Activated CD4-positive, alpha-beta T cell treated with anti-CD3 and anti-CD28 coated beads for 4 hours (primary cell): ENCODE measurements at regions not wholly inside any gene's neighbourhood (a gene's known extent, or its start where the extent isn't known, plus 50 kb on each side); places are given as distances from the start of the nearest gene placed in this dataset.

Experiments used
- DNase-seq, 2 donors: peaks; one replicate each; pipeline ENCODE4 v3.0.0-alpha.2; 2020

DNA sequence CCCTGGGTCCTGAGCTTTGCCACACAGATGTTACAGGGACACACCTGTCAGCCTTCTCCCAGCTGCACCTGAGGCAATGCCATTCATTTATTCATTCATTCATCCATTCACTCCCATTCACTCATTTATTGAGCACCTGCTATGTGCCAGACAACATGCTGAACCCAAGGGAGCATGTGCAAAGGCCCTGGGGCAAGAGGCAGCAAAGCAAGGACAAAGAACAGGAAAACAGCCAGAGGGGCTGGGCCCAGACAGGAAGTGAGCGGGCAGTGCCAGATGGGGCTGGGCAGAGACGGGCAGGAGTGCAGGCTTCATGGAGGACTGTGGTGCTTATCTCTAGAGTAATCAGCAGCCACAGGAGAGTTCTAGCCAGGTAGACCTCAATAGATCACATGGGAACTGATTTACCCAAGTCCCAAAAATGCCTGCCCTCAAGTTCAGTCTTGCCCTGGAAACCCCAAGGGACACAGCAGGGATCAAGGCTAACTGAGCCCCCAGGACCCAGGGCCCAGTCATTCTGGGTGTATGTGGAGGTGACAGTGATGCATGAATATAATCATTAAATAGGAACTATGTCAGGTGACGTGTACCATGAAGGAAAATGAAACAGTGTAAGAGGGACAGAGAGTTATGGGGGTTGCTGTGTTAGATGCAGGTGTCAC lies 530.3 kb downstream of the MATN1 start:
- no peak for DNase-seq

DNA sequence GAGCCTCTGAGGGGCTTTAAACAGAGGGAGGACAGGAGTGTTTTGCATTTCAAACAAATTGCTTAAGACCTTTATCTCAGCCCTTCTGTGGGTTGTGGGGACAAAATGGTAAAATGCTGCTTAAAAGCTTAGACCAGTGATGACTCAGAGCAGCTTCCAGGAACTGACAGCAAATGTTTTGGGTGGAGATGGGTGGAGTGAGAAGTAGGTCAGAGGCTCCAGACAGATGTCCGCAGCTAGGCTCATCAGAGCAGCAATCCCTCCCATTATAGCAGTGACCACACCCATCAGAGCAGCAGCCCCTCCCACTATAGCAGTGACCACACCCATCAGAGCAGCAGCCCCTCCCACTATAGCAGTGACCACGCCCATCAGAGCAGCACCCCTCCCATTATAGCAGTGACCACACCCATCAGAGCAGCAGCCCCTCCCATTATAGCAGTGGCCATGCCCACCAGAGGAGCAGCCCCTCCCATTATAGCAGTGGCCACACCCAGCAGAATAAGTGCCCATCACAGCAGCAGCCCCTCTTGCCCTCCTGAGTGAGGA lies 532.2 kb downstream of the MATN1 start:
- DNase-seq = peak in 1 of 2 donors; percentile 15

DNA sequence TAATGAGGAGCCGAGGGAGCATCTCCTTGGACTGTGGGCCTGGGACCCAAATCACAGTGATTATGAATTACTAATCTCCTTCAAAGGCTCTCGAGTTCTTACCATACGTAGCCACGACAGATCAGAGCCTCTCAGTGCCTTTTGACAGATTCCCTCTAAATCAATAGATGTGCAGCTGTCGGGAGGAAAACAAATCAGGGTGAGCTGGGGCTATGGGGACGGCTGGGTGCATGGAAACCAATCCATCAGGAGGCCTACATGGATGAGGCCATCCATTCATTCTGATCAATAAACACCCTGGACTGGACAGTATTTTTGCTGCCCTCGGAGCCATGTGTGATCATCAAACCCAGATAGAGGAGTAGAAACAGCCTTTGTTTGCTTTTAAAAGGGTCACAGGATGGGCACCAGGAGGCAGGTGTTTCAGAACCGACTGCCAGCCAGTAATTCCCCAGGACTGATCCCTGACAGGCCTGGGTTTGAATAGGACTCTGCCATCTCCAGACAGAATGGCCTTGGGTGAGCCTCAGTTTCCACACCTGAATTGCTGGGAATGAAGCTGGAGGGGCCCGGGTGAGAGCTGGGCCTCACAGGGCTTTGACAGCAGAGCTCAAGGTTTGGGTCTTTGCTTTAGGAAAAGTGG lies 532.8 kb downstream of the MATN1 start:
- no peak for DNase-seq

DNA sequence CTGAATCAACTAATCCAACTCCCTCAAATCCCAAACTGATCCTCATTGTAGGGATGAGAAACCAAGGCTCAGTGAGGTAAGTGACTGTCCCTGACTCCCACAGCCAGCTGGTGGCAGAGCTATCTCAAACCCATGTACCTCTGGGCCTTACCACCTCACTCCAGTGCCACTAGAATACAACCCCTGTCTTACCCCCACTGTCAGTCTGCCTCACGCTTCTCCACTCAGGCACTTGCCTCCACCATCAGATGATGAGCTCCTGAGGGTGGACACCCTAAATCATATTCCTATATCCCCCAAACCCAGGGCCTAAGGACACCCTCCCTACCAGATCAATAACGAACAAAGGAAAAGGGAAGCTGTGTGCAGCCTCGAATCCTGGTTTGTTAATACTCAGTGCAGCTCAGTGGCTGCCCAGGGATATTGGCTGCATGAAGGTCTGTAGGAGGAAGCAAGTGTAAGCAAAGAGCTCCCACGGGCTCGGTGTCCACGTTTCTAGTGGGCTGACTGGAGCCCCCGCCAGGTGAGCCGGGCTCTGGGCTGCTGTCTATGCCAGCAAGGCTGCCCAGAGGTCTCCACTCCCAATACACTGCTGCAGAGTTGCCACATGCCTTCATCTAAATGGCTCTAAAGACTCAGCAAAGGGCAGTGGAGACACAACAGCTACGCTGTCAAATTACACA lies 533.4 kb downstream of the MATN1 start:
- DNase-seq = no peak

- no peak for DNase-seq
These were observed 534.4 kb downstream of the MATN1 start for GRCh38 chr1:30188999-30189398.

- DNase-seq = no peak
These were observed 535.1 kb downstream of the MATN1 start for GRCh38 chr1:30188329-30188728.

DNA sequence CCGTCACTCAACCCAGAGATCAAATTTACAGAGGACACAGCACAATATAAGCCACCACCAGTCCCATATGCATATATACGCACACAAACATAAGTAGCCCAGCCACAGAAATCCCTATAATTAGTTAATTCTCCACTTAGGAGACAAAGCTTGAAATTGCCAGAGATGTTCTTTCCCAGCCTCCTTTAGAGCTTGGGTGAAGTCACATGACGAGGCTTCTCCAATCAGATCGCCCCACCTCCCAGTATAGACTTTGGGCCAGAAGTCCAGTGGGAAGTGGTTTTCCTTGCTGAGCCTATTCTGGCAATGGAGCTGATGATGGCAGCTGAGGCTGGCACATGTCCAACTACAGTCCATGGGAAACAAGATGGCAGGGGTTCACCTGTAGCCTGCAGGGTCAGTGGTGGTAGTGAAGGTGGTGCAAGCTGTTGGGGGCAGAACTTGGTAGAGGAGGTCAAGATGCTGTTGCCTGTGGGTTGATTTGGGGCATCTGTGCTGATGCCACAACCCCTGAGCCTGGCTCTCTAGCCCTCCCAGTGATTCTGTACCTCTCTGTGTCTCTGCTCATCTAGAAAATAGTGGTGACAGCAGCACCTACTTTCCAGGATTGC lies 535.9 kb downstream of the MATN1 start:
- DNase-seq = no peak

DNA sequence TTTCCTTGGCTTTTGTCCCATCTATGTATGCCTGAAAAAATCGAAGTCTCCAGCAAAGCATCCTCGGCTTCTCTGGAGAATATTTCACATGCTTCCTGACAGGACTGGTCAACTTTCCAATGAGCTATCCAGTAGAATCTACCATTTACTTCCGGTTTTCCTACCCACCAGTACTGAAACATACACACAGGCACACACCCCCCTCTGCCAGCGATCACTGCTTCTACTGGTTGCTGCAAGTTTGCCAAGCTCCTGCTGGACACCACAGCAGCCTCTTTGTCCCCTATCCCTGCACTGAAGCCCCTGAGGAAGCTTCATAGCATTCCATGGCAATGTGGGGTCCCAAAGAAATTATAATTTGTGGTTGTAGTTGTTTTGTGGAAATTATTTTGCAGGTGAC lies 536.8 kb downstream of the MATN1 start:
- no peak for DNase-seq

DNA sequence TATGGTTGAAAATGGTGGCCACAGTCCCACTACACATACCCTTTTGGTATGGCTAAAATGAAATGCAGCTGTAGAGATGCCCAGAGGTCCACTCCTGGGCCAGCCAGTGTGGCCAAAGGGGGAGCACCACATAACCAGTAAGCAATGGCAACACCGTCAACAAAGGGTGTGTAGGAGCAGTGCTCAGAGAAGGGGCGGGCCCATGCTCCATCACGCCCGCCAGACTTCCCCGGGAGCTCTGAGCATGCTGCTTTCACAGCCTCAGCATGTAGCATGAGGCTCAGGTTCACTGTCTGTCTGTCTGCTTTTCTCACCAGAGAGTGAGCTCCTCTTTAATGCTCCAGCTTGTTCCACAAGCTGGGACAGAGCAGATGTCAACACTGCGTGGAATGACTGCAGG lies 537.6 kb downstream of the MATN1 start:
- DNase-seq = no peak

- no peak for DNase-seq
These were observed 538.1 kb downstream of the MATN1 start for GRCh38 chr1:30185313-30185712.

- no peak for DNase-seq
These were observed 538.8 kb downstream of the MATN1 start for GRCh38 chr1:30184393-30185141.

- DNase-seq = no peak
These were observed 539.5 kb downstream of the MATN1 start for GRCh38 chr1:30183895-30184294.

DNA sequence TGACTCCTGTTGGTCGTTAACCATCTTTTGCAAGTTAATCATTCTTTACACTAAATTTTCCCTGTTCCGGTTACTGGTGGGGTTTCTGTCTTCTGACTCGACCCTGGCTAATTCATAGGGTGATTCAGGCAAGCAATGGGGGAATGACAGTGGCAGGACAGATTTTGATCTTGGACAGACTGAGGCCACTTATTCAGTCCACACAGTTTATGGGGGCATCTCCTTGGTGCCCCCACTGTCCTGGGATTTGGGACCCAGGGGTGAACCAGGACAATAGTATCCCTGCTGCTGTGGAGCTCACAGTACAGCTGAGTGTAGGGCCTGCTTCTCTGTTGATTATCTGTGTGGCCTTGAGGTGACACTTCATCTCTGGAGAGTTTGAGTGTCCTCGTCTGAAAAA lies 540.4 kb downstream of the MATN1 start:
- DNase-seq = no peak

GRCh38 chr1:30179942-30180543 lies 543.3 kb downstream of the MATN1 start:
- no peak for DNase-seq

DNA sequence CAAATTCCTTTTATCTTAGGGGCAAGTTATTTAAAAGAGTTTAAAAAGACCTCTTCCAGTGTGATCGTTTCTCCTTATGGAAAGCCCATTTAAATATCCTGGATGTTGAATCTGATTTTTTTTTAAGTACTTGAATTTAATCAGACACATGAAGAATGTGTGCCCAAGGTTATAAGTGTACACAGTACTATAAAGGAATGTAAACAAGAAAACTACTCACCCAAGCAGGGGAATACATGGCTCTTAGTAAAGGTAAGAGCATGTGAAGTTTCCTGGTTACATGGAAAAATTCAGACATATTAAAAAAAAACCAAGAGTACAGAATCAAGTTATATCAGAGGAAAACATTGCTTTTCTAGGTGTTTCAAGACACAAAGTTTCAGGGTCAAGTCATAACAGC lies 546.9 kb downstream of the MATN1 start:
- DNase-seq = no peak

DNA sequence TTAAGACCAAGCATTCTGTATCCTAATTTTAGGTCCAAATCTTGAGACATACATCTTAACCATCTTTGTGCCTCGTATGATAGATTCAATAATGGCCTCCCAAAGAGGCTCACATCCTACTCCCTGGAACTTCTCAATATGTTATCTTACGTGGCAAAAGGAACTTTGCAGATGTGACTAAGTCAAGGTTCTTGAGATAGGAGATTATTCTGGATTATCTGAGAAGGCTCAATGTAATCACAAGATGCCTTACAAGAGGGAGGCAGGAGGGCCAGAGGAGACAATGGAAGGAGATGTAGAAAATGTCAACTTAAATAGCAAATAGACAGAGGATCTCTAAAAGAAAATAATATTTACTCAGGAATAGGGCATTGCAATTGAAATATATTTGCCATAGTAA lies 548.9 kb downstream of the MATN1 start:
- DNase-seq = no peak

DNA sequence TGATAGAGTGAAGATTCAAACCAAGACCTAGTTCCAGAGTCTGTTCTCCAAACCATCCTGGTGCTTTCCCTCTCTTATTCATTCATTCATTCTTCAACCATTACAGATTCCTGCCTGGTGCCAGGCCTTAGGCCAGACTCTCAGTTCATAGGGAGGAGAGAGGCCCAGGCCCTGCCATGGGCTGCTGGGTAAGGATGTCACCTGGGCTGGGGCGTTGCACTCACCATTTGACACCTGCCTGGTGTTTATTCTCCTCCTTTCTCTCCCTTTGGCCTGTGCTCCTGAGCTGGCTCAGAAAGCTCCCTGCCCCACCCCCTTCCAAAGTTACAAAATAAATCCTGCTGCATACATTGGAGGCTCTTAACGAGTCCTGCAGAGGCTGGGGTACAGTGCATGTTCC lies 549.8 kb downstream of the MATN1 start:
- no peak for DNase-seq

GRCh38 chr1:30172757-30173156 lies 550.6 kb downstream of the MATN1 start:
- no peak for DNase-seq

DNA sequence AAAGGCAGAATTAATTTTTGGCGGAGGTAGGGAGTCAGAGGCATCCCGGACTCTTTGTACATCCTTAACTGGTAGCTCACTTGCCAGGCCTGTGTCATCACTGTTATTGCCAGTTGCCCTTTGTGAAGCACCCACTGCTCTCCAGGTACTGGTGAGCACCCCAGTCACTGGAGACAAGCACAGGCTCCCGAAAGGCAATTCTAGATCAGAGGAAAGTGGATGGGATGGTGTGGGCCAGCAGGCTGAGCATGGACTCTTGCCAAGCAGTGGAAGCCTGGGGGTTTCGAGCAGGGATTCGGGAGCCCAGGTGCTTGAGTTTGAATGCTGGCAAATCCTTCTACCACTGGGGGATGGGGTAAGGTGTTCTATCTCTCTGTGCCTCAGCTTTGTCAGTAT lies 551.1 kb downstream of the MATN1 start:
- no peak for DNase-seq

GRCh38 chr1:30171537-30172298 lies 551.7 kb downstream of the MATN1 start:
- DNase-seq = no peak

DNA sequence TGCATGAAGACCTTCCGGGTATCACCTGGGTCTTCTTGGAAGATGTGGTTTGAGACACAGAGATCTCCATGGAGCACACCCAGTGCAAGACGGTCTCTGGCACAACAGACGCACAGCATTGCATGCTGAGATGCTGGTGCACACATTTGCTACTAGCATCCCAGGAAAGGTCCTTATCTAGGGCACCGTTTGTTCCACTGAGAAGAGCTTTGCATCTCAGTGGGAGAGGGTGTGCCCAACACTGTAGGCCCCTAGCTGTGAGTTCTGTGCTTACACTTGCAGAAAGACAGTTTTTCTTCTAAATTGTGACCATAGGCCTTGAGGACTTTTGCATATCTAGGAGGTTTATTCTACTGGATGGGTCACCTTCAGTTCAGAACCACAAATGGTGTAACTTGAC lies 554.1 kb downstream of the MATN1 start:
- DNase-seq = no peak

- DNase-seq = no peak
These were observed 557.2 kb downstream of the MATN1 start for GRCh38 chr1:30166174-30166573.
